NCI-H1048 (cell line): ENCODE measurements at regions not wholly inside any gene's neighbourhood (a gene's known extent, or its start where the extent isn't known, plus 50 kb on each side); places are given as distances from the start of the nearest gene placed in this dataset.

Source experiments
- DNase-seq: peaks from one replicate; lab custom pipeline; 2025; lab: John Stamatoyannopoulos, UW

GRCh38 chr3:187618722-187619121 is 51.5 kb downstream of the SST start:
- DNase-seq, result no peak

- no peak for DNase-seq
These were observed 53.0 kb downstream of the SST start for GRCh38 chr3:187617213-187617612.

- DNase-seq, result peak; percentile 33
These were observed 53.8 kb downstream of the SST start for GRCh38 chr3:187616307-187616972.

GRCh38 chr3:187615630-187616029 is 54.6 kb downstream of the SST start:
- DNase-seq, result no peak

- no peak for DNase-seq
These were observed 57.5 kb downstream of the SST start for GRCh38 chr3:187612656-187613055.

- no peak for DNase-seq
These were observed 59.1 kb downstream of the SST start for GRCh38 chr3:187610981-187611511.

GRCh38 chr3:187594272-187594671 is 75.9 kb downstream of the SST start:
- DNase-seq, result no peak

- DNase-seq, result no peak
These were observed 76.7 kb downstream of the SST start for GRCh38 chr3:187593451-187593850.

GRCh38 chr3:187590861-187591576 is 79.2 kb downstream of the SST start:
- no peak for DNase-seq

GRCh38 chr3:187587076-187587475 is 83.1 kb downstream of the SST start:
- DNase-seq, result no peak

GRCh38 chr3:187586226-187586625 is 84.0 kb downstream of the SST start:
- DNase-seq, result no peak

GRCh38 chr3:187572441-187572840 is 97.8 kb downstream of the SST start:
- DNase-seq, result no peak

GRCh38 chr3:187571701-187572100 is 98.5 kb downstream of the SST start:
- DNase-seq, result no peak

GRCh38 chr3:187570776-187571175 is 99.4 kb downstream of the SST start:
- no peak for DNase-seq

GRCh38 chr3:187568171-187568570 is 102.0 kb downstream of the SST start:
- DNase-seq, result no peak

- DNase-seq, result no peak
These were observed 102.5 kb downstream of the SST start for GRCh38 chr3:187567661-187568121.

- no peak for DNase-seq
These were observed 103.2 kb downstream of the SST start for GRCh38 chr3:187567021-187567420.

GRCh38 chr3:187565701-187566100 is 104.5 kb downstream of the SST start:
- no peak for DNase-seq

- DNase-seq, result no peak
These were observed 111.2 kb downstream of the SST start for GRCh38 chr3:187558990-187559389.

GRCh38 chr3:187551416-187551815 is 118.8 kb downstream of the SST start:
- DNase-seq, result no peak

GRCh38 chr3:187550446-187550845 is 119.7 kb downstream of the SST start:
- no peak for DNase-seq

- DNase-seq, result no peak
These were observed 124.8 kb downstream of the SST start for GRCh38 chr3:187545366-187545765.

GRCh38 chr3:187544326-187544725 is 125.9 kb downstream of the SST start:
- DNase-seq, result no peak
